WI38 (cell line): ENCODE measurements at regions not wholly inside any gene's neighbourhood (a gene's known extent, or its start where the extent isn't known, plus 50 kb on each side); places are given as distances from the start of the nearest gene placed in this dataset.
"Not testable (repeated sequence)": the region's sequence is repeated elsewhere in the genome, so short reads cannot be mapped to it uniquely, and the experiment has no call there.

Experiments
- H3K4me3 ChIP-seq: 2 replicates; pipeline ENCODE4 v1.5.1; 2011; ENCODE audit warnings: low read depth, mild to moderate bottlenecking, control low read depth, low read length
- TF ChIP-seq, protein P1 (sequence below): IDR thresholded peaks from 2 replicates; pipeline ENCODE4 v1.5.1; 2012; ENCODE audit warnings: low read depth, mild to moderate bottlenecking, control low read depth, low read length

GRCh38 chr6:119934816-119935215 lies 585.3 kb upstream of the MAN1A1 start:
- TF ChIP-seq, protein P1, sequence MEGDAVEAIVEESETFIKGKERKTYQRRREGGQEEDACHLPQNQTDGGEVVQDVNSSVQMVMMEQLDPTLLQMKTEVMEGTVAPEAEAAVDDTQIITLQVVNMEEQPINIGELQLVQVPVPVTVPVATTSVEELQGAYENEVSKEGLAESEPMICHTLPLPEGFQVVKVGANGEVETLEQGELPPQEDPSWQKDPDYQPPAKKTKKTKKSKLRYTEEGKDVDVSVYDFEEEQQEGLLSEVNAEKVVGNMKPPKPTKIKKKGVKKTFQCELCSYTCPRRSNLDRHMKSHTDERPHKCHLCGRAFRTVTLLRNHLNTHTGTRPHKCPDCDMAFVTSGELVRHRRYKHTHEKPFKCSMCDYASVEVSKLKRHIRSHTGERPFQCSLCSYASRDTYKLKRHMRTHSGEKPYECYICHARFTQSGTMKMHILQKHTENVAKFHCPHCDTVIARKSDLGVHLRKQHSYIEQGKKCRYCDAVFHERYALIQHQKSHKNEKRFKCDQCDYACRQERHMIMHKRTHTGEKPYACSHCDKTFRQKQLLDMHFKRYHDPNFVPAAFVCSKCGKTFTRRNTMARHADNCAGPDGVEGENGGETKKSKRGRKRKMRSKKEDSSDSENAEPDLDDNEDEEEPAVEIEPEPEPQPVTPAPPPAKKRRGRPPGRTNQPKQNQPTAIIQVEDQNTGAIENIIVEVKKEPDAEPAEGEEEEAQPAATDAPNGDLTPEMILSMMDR: no peak
- no peak overlapping the region for H3K4me3 ChIP-seq

- TF ChIP-seq, protein P1: no peak
- H3K4me3 ChIP-seq: no peak overlapping the region
Observed at GRCh38 chr6:119929121-119929520, 579.6 kb upstream of the MAN1A1 start.

DNA sequence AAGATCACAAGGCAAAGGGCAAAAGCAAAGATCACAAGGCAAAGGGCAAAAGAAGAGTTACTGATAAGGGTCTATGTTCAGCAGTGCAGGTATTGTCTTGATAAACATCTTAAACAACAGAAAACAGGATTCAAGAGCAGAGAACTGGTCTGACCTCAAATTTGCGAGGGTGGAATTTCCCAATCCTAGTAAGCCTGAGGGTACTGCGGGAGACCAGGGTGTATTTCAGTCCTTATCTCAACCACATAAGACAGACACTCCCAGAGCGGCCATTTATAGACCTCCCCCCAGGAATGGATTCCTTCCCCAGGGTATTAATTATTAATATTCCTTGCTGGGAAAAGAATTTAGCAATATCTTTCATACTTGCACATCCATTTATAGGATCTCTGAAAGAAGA lies 575.3 kb upstream of the MAN1A1 start:
- H3K4me3 ChIP-seq: not testable (repeated sequence)

DNA sequence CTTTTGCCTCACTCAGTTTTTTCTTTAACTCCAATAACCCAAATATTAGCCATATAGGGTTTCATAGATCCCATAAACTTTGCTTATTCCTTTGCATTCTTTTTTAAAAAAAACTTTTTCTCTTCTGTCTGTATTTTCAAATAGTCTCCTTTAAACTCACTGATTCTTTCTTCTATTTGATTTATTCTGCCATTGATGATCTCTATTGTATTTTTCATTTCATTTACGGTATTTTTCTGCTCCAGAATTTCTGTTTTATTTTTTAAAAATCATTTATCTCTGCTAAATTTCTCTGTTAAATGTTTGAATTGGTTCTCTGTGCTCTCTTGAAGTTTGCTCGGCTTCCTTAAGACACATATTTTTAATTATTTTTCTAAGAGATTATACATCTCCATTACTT lies 573.3 kb upstream of the MAN1A1 start:
- H3K4me3 ChIP-seq: no peak overlapping the region
- TF ChIP-seq, protein P1: no peak

GRCh38 chr6:119921491-119922010 lies 572.0 kb upstream of the MAN1A1 start:
- TF ChIP-seq, protein P1: no peak
- no peak overlapping the region for H3K4me3 ChIP-seq

DNA sequence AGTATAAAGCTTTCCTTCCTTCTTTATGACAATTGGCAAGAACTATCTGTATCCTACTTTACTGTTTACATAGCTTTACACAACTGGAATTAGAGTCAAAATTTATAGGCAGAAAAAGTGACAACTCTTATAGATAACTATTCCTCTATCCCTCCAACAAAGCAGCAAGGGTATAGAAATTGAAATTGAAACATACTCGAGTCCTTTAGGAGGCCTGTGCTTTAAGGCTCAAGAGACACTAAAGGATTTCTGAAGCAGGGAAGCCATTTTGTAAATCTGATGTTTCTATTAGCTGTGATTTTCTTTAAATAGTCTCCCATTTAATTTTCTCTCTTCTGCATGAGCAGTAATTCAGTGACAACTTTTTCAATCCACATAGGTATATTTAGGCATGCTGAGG lies 567.6 kb upstream of the MAN1A1 start:
- TF ChIP-seq, protein P1: no peak
- H3K4me3 ChIP-seq: no peak overlapping the region

GRCh38 chr6:119915971-119916370 lies 566.4 kb upstream of the MAN1A1 start:
- H3K4me3 ChIP-seq: no peak overlapping the region
- TF ChIP-seq, protein P1: no peak

GRCh38 chr6:119908157-119908556 lies 558.6 kb upstream of the MAN1A1 start:
- TF ChIP-seq, protein P1: no peak
- H3K4me3 ChIP-seq: no peak overlapping the region
